Kasumi-1 (cell line): ENCODE measurements at regions not wholly inside any gene's neighbourhood (a gene's known extent, or its start where the extent isn't known, plus 50 kb on each side); places are given as distances from the start of the nearest gene placed in this dataset.

ENCODE experiments used
- DNase-seq, 2 experiments: peaks; one replicate each; lab custom pipeline; 2025; lab: John Stamatoyannopoulos, UW

- DNase-seq, result no peak
These were observed 61.0 kb downstream of the GTPBP8 start for GRCh38 chr3:113051787-113052186.

DNA sequence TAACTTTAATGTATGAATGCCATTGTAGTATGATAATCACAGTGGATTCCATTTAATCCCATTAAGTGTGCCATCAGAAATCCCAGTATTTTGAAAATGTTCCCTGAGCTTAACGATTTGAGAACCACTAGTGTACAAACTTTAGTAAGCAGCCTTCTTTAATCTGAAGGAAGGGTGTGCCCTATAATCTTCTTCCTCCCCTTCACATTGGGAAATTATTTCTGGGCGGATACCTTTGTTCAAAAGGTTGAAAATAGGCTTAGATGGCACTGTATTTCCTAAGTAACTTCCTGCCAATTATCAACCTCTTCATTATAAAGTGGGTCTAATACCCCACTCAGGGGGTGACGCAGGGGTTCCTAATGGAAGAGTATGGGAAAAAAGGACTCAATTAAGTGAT lies 62.4 kb downstream of the GTPBP8 start:
- DNase-seq, result no peak

DNA sequence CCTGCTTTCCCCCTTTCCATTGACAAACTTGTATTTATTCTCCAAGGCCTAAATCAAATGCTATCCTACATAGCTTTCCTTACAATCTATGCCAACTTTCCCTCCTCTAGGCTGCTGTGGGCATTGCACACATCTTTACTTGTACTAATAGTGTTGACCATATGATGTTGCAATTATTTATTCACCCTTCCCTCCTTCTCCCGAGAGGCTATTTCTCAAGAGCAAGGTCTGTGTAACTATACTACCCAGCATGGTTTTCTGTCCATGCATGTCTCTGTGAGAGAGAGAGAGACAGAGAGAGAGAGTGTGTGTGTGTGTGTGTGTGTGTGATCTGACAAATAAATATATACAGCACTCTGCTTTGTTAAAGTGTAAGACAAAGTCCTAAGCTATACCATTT lies 63.8 kb downstream of the GTPBP8 start:
- DNase-seq, result no peak

- peak; percentile 35 to 50 for DNase-seq
These were observed 64.4 kb downstream of the GTPBP8 start for GRCh38 chr3:113055201-113055600.

- no peak for DNase-seq
These were observed 65.2 kb downstream of the GTPBP8 start for GRCh38 chr3:113055961-113056360.

DNA sequence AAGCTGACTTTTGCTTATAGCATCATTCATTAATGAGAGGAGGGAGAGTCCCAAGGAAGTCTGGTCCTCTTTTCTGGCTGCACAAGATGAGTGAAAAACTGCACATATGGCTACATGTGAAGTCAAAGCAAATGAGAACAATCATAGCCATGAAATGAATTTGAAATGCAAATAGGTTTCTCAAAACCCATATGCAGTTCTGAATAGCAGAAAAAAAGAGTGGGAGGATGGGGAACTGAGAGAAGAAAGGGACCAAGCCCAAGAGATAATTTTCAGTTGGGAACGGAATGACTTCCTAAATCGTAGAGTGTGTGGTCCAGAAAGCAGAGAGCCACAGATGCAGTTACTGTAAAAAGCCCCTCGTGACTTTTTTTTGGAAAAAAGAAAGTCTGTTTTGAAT lies 66.3 kb downstream of the GTPBP8 start:
- no peak for DNase-seq

DNA sequence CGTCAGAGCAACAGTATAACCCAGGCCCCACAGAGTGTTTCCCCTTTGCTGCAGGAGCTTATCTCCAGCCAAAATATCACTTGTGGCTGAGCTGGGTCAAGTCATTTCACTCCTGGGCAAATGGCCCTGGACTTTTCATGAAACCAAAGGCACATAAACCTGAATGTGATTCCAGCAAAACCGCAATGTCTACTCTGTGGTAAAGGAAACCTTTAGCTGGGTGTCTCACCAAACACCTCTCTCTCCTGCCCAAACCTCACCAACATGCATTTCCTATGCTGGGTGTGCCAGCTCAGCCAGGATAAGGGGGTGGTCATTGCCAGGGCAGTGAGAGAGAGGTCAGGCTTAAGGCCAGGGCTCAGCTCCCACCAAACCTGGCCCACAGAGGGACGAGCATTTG lies 67.4 kb downstream of the GTPBP8 start:
- no peak for DNase-seq

DNA sequence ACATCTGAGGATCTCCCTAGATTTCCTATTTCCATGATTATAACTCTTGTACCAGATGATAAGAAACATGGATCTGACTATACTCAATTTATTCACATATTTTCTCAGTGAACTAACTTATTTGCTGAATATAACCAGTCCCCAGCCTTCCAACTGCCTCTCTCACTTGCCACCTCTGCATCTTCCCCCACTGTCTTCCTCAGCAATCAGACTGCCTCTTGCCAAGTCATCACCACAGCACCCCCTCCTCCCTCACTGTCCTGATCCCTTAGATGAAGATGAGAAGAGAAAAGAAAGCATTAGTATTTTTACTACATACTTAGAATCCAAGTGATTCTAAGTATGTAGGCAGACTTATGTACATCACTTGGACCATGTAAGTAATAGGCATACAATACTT lies 71.9 kb downstream of the GTPBP8 start:
- no peak for DNase-seq

DNA sequence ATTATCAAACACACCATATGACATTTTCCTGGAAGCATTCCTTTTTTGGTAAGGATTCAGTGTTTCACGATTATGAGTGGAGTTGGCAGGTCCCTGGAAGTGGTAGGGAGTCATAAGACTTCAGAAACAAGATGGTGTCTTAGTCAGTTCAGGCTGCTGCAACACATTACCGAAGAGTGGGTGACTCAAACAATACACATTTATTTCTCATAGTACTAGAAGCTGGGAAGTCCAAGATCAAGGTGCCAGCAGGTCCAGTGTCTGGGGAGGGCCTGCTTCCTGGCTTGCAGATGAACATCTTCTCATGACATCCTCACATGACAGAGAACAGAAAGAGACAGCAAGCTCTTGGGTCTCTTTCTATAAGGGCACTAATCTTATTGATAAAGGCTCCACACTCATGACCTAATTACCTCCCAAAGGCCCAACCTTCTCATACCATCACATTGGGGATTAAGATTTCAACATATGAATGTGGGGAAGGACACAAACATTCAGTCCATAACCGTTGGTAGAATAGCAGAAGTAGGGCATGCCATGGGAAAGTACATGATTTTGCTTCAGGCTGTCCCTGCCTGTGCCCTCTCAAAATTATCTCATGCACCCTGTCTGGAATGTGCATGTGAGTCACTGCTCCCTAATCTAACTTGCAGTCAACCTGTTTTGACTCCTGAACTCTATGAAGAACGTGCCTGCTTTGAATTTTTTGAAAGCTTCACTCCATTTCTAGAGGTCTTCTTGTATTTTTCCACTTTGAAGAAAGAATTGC lies 72.5 kb downstream of the GTPBP8 start:
- no peak for DNase-seq

DNA sequence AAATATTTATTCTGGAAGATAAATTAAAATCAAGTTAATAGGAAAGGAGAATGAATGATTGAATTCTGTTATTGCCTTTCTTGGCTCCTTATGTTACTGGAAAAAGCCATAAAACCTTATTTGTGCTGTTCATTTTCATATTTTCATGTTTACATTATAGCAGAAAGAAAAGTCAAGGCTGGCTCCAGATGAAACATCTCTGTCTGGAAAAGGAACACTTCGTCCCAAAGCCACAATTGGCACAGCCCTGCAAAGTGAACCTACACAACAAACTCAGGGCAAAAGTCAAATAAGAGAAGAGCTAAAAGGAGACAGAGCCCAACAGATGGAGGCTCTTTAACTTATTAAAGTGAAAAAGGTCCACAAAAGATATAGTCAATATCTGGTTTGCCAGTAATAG lies 73.4 kb downstream of the GTPBP8 start:
- no peak for DNase-seq

GRCh38 chr3:113065336-113065735 lies 74.6 kb downstream of the GTPBP8 start:
- no peak for DNase-seq

DNA sequence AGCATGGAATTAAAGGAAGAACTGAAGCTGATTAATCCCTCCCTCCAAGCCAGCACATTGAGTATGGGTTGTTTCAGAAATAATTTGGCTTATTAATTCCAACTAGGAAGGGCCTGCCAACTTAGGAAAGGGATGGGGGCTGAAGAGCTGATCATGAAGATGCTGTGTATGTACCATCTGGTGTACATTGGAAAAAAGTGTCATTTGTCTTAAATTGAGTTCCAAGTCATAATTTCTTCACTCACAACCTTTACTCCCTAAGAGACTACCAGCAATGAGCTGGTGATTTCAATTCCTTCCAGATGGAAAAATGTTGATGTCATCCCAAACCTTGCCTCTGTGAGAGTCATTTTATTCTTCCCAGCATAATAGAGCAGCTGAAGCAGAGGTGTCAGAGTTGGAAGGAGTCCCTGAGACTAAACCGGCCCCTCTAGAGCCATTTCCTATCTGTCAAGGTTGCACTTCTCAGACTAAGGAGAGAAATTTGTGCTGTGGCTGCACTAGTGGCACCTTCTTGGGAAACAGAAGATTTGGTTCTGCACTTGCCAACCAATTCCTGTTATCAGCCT lies 79.4 kb downstream of the GTPBP8 start:
- DNase-seq, result no peak

DNA sequence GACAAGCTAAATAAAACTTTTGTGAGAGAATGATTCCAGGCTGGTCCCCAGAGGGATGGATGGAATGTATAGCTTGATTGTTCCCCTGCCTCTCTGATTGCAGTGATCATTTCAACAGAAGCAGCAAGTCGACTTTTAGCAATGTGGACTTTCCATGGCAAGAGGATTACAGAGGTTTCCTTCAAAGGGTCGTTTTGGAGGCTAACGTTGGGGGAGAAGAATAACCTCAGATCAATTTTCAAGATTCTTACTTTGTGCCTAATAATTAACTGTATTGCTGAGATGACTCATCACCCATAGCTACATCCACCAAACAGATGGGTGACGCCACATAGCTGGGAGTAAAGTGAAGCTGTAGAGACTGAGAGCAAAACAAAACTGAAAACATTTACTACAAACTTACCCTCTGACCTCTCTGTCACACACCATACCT lies 79.9 kb downstream of the GTPBP8 start:
- no peak for DNase-seq

- DNase-seq, result no peak
These were observed 84.8 kb downstream of the GTPBP8 start for GRCh38 chr3:113075588-113075987.

GRCh38 chr3:113079218-113079961 lies 88.6 kb downstream of the GTPBP8 start:
- no peak for DNase-seq

- DNase-seq, result peak in 1 of 2 experiments; percentile 16
These were observed 94.0 kb downstream of the GTPBP8 start for GRCh38 chr3:113084777-113085176.

DNA sequence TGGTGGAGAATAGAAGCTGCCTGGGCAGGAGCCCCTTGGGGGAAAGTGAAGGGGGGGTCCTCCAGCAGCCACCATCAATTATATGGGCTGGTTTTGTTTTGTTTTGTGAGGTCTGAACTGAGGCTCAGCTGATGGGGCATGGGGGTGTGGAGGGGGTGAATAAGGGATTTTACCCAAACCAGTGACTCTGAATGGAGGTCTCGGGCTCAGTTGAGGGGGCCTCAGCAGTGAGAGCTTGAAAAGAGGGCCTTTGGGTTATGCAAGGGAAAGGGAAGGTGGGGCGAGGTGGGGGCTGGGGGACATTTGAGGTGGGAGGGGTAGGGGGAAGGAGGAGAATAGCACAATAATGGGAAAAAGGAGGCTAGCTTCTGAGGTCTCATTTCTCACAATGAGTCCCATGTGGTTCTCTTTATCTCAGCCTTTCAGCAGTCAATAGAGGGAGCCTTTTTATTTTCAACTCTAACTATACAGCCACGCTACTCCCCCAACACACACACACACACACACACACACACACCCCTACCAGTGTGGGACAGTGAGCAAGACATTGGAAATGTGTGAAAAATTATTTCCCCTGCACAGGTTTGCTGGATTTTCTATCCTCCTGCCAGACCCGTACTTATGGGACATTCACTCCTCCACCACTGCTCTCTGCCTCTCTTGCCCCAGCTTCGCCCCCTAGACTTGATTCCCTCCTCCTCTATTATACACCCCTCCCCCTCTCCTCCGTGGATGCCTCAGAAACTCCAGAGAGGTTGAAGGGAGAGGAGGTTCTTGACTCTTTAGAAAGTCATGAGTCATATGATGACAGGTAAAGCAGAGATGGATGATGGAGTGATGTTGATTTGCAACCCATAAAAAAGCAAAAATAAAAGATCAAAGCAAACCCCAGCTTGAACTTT lies 96.0 kb downstream of the GTPBP8 start:
- no peak for DNase-seq

DNA sequence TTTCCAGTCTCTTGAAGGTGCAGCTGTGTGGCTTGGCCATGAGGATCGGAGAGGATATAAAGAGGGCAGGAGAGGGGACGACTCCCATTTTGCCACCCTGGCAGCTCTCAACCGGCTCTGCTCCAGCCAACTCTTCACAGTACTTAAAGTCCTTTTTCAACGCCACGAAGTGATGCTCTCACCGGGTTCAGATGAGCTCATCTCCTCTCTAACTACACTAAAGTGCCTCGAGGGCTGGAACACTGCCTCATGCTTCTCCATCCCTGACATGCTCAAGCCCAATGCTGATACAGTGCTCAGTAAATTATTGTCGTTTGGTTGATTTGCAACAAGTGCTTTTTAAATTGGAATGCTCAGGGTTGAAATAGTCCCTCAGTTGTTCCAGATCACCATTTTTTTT lies 97.8 kb downstream of the GTPBP8 start:
- DNase-seq, result no peak

GRCh38 chr3:113091417-113091816 lies 100.6 kb downstream of the GTPBP8 start:
- DNase-seq, result no peak

GRCh38 chr3:113092746-113093145 lies 102.0 kb downstream of the GTPBP8 start:
- no peak for DNase-seq

- no peak for DNase-seq
These were observed 103.8 kb downstream of the GTPBP8 start for GRCh38 chr3:113094337-113095221.
